ENCODE measurements at regions not wholly inside any gene's neighbourhood (a gene's known extent, or its start where the extent isn't known, plus 50 kb on each side); places are given as distances from the start of the nearest gene placed in this dataset.
A peak's percentile ranks its signal among the peaks of the same experiment; 100 is the strongest.

- FAIRE-seq = no peak
- DNase-seq (ENCODE audit: low spot score in 2 of 2) = no peak
Observed at GRCh38 chr4:159003420-159004253, 99.2 kb upstream of the RAPGEF2 start.

GRCh38 chr4:159006202-159006601 lies 96.7 kb upstream of the RAPGEF2 start:
- FAIRE-seq (no peak), DNase-seq (ENCODE audit: low spot score in 2 of 2) (no peak)

- no peak for FAIRE-seq
Observed at GRCh38 chr4:159008671-159009070, 94.2 kb upstream of the RAPGEF2 start.

GRCh38 chr4:159009521-159009920 lies 93.4 kb upstream of the RAPGEF2 start:
- FAIRE-seq (no peak), DNase-seq (ENCODE audit: low spot score in 2 of 2) (no peak)

More at GRCh38 chr4:159008671-159009070, 94.2 kb upstream of the RAPGEF2 start:
- DNase-seq (ENCODE audit: low spot score in 2 of 2) = no peak

DNA sequence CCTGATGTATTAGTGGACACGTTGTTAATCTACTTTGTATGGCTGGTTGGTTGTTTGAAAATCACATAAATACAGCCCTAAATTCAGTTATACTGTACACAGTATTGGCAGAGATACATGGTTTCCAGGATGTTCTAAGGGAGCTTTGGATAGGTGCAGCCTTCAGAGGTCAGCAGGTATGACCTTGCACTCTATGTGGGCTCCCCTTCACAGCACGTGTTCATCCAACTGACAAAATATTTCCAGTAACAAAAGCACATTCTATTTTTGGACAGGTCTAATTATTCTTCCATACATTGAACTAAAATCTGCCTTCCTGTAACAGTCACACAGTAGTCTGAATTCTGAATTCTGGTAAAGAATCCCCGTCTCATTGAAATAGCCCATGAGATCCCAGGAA lies 92.8 kb upstream of the RAPGEF2 start:
- DNase-seq (ENCODE audit: low spot score in 2 of 2) (no peak), FAIRE-seq (no peak)

DNA sequence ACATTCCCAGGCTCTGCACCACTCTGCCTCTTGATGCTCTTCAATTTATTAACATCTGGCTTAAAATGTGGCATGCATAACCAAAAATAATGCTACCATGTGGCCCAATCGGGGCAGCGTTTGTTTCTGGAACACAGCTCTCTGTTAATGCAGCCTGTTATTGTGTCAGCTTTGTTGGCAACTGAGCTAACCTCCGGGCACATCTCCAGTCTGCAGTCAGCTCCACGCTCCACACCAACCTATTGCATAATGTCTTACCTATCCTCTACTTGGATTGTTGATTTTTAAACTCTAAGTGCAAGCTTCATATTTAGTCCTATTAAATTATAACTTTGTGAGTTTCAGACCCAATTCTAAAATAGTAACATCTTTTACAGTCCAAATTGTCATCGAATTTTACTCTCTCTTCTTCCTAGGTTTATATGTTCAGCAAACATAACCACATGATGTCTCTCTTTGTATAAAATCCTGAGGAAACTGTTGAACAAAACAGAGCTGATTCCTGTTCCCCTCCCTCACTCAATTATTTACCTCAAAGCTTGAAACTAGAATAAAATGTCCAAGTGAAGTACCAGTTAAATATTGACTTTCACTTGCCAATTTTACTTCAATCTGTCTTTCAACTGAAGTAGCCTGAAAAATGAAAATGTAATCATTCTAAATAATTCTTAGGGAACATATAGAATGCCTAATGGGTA lies 92.2 kb upstream of the RAPGEF2 start:
- FAIRE-seq = no peak
- DNase-seq (ENCODE audit: low spot score in 2 of 2) = peak; percentile 8 to 34

DNA sequence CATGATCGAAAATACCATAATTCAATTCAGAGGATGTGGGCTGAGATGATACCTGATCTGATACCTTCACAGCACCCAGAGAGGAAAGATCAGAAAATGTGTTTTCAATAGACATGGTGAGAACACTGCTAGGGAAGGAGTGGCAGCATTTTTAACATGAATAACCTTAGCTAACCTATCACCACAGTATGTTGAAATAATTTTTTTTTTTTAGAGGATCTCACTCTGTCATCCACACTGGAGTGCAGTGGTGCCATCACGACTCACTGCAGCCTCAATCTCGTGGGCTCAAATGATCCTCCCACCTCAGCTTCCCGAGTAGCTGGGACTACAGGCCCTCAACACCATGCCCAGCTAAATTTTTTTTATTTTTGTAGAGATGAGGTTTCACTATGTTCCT lies 90.5 kb upstream of the RAPGEF2 start:
- DNase-seq (ENCODE audit: low spot score in 2 of 2) (no peak), FAIRE-seq (no peak)

DNA sequence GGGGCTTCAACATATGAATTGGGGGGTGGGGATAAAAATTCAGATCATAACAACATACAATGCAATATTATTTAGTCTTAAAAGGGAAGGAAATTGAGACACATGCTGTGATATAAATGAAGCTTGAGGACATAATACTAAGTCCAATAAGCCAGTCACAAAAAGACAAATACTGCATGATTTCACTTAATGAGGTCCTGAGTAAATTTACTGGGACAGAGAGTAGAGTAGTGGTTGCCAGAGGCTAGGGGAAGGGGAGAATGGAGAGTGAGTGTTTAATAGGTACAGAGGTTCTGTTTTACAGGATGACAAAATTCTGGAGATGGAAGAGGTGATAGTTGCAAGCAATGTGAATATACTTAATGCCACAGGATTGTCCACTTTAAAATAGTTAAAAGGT lies 89.2 kb upstream of the RAPGEF2 start:
- no peak for FAIRE-seq
- DNase-seq (ENCODE audit: low spot score in 2 of 2) = no peak

- DNase-seq (ENCODE audit: low spot score in 2 of 2) (no peak), FAIRE-seq (no peak)
Observed at GRCh38 chr4:159014859-159015258, 88.0 kb upstream of the RAPGEF2 start.

GRCh38 chr4:159015841-159016240 lies 87.0 kb upstream of the RAPGEF2 start:
- DNase-seq (ENCODE audit: low spot score in 2 of 2) = no peak
- no peak for FAIRE-seq

DNA sequence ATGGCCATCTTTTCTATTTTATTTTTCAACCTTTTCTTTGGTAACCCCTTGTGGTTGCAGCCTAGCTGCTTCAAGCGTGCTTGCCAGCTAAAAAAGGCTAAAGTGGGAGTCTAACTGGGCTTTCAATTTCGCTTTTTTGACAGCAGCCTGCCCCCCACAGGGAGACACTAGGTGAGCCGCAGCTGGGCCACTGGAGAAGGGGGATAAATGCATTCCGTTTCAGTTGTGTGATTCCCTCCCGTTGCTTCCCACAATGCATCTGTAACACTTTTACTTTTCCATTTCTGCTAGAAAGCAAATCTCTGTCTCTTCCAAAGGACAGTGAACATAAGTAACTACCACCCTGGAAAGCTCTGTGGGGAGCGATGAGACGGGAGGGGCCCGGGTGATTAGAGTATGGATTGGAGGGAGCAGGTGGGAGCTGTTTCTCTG lies 86.3 kb upstream of the RAPGEF2 start:
- FAIRE-seq (no peak), DNase-seq (ENCODE audit: low spot score in 2 of 2) (peak in 1 of 2 donors; percentile 32)

- DNase-seq (ENCODE audit: low spot score in 2 of 2) = no peak
- no peak for FAIRE-seq
Observed at GRCh38 chr4:159017323-159018026, 85.4 kb upstream of the RAPGEF2 start.

GRCh38 chr4:159018062-159018629 lies 84.7 kb upstream of the RAPGEF2 start:
- FAIRE-seq (no peak), DNase-seq (ENCODE audit: low spot score in 2 of 2) (no peak)

- DNase-seq (ENCODE audit: low spot score in 2 of 2) (no peak), FAIRE-seq (no peak)
Observed at GRCh38 chr4:159019356-159019755, 83.5 kb upstream of the RAPGEF2 start.

- DNase-seq (ENCODE audit: low spot score in 2 of 2) (no peak), FAIRE-seq (no peak)
Observed at GRCh38 chr4:159021597-159022385, 81.1 kb upstream of the RAPGEF2 start.

DNA sequence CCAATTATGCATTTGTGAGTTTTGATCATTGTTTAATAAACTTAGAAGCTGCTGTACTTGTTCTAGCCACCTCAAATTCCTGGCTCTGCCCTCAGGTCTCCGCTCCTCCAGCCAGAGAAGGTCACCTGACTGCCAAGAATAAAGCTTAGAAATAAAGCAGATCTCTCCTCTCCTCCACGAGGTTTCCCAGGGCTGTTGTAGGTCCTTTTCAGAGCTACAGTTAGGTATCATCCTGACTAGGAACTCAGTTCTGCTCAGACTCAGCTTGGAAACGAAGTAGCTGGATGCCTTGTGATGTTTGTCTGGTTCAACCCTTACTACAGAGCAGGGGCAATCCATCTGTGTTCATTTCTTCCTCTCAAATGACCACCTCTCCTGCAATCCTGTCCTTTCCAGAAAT lies 79.1 kb upstream of the RAPGEF2 start:
- DNase-seq (ENCODE audit: low spot score in 2 of 2) (no peak), FAIRE-seq (no peak)

GRCh38 chr4:159024266-159024665 lies 78.6 kb upstream of the RAPGEF2 start:
- FAIRE-seq (no peak), DNase-seq (ENCODE audit: low spot score in 2 of 2) (no peak)

DNA sequence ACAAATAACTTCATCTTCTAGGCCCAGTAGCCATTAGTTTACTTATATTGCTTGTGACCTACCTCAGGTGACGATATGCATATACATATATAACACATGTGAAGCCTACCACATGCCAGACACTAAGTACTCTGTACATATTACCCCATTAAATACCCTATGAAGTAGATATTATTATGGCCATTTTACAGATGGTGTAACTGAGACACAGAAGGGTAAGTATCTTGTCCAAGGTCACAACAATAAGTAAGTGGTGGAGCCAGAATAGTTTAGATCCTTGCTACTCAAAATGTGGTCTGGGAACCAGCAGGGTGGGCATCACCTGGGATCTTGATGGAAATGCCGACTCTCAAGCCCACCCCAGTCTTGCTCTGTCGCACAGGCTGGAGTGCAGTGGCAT lies 78.1 kb upstream of the RAPGEF2 start:
- FAIRE-seq (no peak), DNase-seq (ENCODE audit: low spot score in 2 of 2) (no peak)

GRCh38 chr4:159026329-159026728 lies 76.5 kb upstream of the RAPGEF2 start:
- FAIRE-seq (no peak), DNase-seq (ENCODE audit: low spot score in 2 of 2) (no peak)

DNA sequence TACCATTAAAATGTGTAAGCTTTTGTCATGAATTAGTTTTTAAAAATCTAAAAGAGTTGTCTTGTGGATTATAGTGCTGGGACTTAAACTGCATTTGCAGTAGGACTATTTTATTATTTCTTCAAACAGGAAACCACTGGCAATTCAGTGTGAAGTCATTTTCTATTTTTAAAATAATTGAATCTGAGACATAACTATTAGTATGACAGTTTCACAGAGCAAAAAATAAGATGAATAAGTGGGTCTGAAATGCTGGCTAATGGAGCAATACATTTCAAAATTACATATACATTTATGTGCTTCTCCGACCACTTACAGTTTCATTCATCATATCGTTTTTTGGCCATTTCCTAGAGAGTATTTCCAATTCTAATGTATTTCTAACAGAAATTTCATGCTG lies 75.3 kb upstream of the RAPGEF2 start:
- DNase-seq (ENCODE audit: low spot score in 2 of 2) (no peak), FAIRE-seq (no peak)

All from frontal cortex (tissue), 3 donors.